HCT116 (cell line): ENCODE measurements at regions not wholly inside any gene's neighbourhood (a gene's known extent, or its start where the extent isn't known, plus 50 kb on each side); places are given as distances from the start of the nearest gene placed in this dataset.

ENCODE experiments used
- ATAC-seq: fragments of 200-7000 bp; cut with Tn5 transposase; 2 replicates; pipeline ENCODE4 v1.9.1; 2020; ENCODE audit warnings: mild to moderate bottlenecking, moderate library complexity
- BruUV-seq: library from RNA; stranded (reverse); fragments of 400-500 nt; replicated peaks from 2 replicates; lab custom pipeline; 2021; lab: Mats Ljungman, UMichigan
- CTCF ChIA-PET: fragments of 300-600 bp; sonication (Branson Sonifier 250); formaldehyde crosslinking; loops from one replicate; lab custom pipeline; 2021; ENCODE audit warnings: antibody characterized with exemption; lab: Charles Lee
- POLR2A ChIA-PET: fragments of 300-600, 350-600 bp; sonication (Branson Sonifier 250); formaldehyde crosslinking; loops from one replicate; lab custom pipeline; 2021; ENCODE audit warnings: antibody characterized with exemption; lab: Charles Lee
- RAD21 ChIA-PET, 2 experiments: fragments of 300-600 bp; sonication (Branson Sonifier 250); formaldehyde crosslinking; loops; one replicate each; lab custom pipeline; 2023; ENCODE audit warnings: low total read pairs in 2 of 2; ENCODE audit not compliant: uncharacterized antibody in 2 of 2, unreplicated experiment in 2 of 2, low non-redundant PET in 1 of 2; lab: Charles Lee
- DNase-seq: peaks from one replicate; pipeline ENCODE4 v3.0.0-alpha.2; 2010; ENCODE audit warnings: low read depth, low spot score
- H2AFZ ChIP-seq: fragments of 200-600 bp; shearing (Covaris generic), sonication (generic); 2 replicates; pipeline ENCODE4 v1.6.1; 2017; ENCODE audit warnings: low read depth, mixed run types, mixed read lengths, antibody characterized with exemption, low read length; ENCODE audit not compliant: poor library complexity, severe bottlenecking
- H3K27ac ChIP-seq: 2 replicates; pipeline ENCODE4 v1.5.1; 2012; ENCODE audit warnings: low read depth, low read length
- H3K27me3 ChIP-seq: fragments of 200-600 bp; sonication (generic); 2 replicates; pipeline ENCODE4 v1.6.1; 2016; ENCODE audit warnings: mixed run types, low read length, mixed read lengths; ENCODE audit not compliant: insufficient read depth
- H3K36me3 ChIP-seq, 2 experiments: fragments of 200-500 bp in 1 of 2; fragments of 200-600 bp in 1 of 2; sonication (Bioruptor generic) in 1 of 2; sonication (generic) in 1 of 2; 2 replicates each; pipeline versions ENCODE4 v1.5.1 to v1.6.1; 2014 to 2016; ENCODE audit warnings: low read length in 2 of 2, inconsistent platforms in 1 of 2, mixed read lengths in 1 of 2, mixed run types in 1 of 2; ENCODE audit not compliant: insufficient read depth in 2 of 2, control insufficient read depth in 1 of 2
- H3K4me1 ChIP-seq, 2 experiments: fragments of 200-600 bp in 1 of 2; sonication (generic) in 1 of 2; 2 replicates each; pipeline versions ENCODE4 v1.5.1 to v1.6.1; 2012 to 2017; ENCODE audit warnings: low read length in 2 of 2, inconsistent platforms in 1 of 2, mild to moderate bottlenecking in 1 of 2, mixed read lengths in 1 of 2, mixed run types in 1 of 2, moderate library complexity in 1 of 2; ENCODE audit not compliant: insufficient read depth in 2 of 2, control insufficient read depth in 1 of 2
- H3K4me2 ChIP-seq: fragments of 200-600 bp; sonication (generic); 2 replicates; pipeline ENCODE4 v1.6.1; 2017; ENCODE audit warnings: mixed run types, low read length, mixed read lengths
- H3K4me3 ChIP-seq, 2 experiments: fragments of 200-600 bp in 1 of 2; sonication (generic) in 1 of 2; replicated peaks in 1 of 2; 2 replicates each; pipeline ENCODE4 v1.5.1; 2011 to 2016; ENCODE audit warnings: low read length in 2 of 2, control low read depth in 1 of 2, low read depth in 1 of 2, mild to moderate bottlenecking in 1 of 2, mixed read lengths in 1 of 2, mixed run types in 1 of 2
- H3K79me2 ChIP-seq: fragments of 200-600 bp; sonication (generic); 2 replicates; pipeline ENCODE4 v1.6.1; 2017; ENCODE audit warnings: mild to moderate bottlenecking, mixed run types, low read length, moderate library complexity, mixed read lengths; ENCODE audit not compliant: insufficient read depth
- H3K9ac ChIP-seq: fragments of 200-600 bp; sonication (generic); 2 replicates; pipeline ENCODE4 v1.6.1; 2016; ENCODE audit warnings: low read length, mixed read lengths
- H3K9me2 ChIP-seq: fragments of 200-600 bp; sonication (generic), shearing (Covaris generic); 2 replicates; pipeline ENCODE4 v1.6.1; 2017; ENCODE audit warnings: mixed run types, mild to moderate bottlenecking, moderate library complexity; ENCODE audit not compliant: insufficient read depth
- H3K9me3 ChIP-seq, 2 experiments: fragments of 200-500 bp in 1 of 2; fragments of 200-600 bp in 1 of 2; sonication (Bioruptor generic) in 1 of 2; sonication (generic) in 1 of 2; 2 replicates each; pipeline ENCODE4 v1.6.1; 2014 to 2017; ENCODE audit warnings: low read length in 2 of 2, mixed read lengths in 2 of 2, inconsistent platforms in 1 of 2, low read depth in 1 of 2, mild to moderate bottlenecking in 1 of 2, mixed run types in 1 of 2, moderate library complexity in 1 of 2; ENCODE audit not compliant: control insufficient read depth in 1 of 2, insufficient read depth in 1 of 2
- H4K20me1 ChIP-seq: fragments of 200-600 bp; sonication (generic), shearing (Covaris generic); 2 replicates; pipeline ENCODE4 v1.6.1; 2017; ENCODE audit warnings: mixed run types, mild to moderate bottlenecking, moderate library complexity; ENCODE audit not compliant: insufficient read depth
- ATF3 ChIP-seq: IDR thresholded peaks from 2 replicates; pipeline ENCODE4 v1.6.1; 2012
- CEBPB ChIP-seq: IDR thresholded peaks from 2 replicates; pipeline ENCODE4 v1.6.1; 2012; ENCODE audit warnings: low read depth
- EZH2 ChIP-seq: fragments of 200-600 bp; sonication (generic); IDR thresholded peaks from 2 replicates; pipeline ENCODE4 v1.6.1; 2017; ENCODE audit warnings: antibody characterized with exemption, mixed run types
- EZH2phosphoT487 ChIP-seq: fragments of 200-600 bp; IDR thresholded peaks from 2 replicates; pipeline ENCODE4 v1.6.1; 2018; ENCODE audit warnings: antibody characterized with exemption, borderline replicate concordance
- FOSL1 ChIP-seq: IDR thresholded peaks from 2 replicates; pipeline ENCODE4 v1.6.1; 2012; ENCODE audit warnings: low read depth
- MAX ChIP-seq: IDR thresholded peaks from 2 replicates; pipeline ENCODE4 v1.6.1; 2012
- POLR2AphosphoS5 ChIP-seq: IDR thresholded peaks from 2 replicates; pipeline ENCODE4 v1.6.1; 2011; ENCODE audit warnings: mild to moderate bottlenecking, low read depth, low read length, moderate library complexity
- RAD21 ChIP-seq: IDR thresholded peaks from 2 replicates; pipeline ENCODE4 v1.6.1; 2012; ENCODE audit warnings: low read depth, mild to moderate bottlenecking
- TCF7L2 ChIP-seq: IDR thresholded peaks from 2 replicates; pipeline ENCODE4 v1.7.0; 2011; ENCODE audit warnings: borderline replicate concordance, inconsistent platforms; ENCODE audit not compliant: insufficient read depth, insufficient read length; ENCODE audit errors: extremely low read depth
- YY1 ChIP-seq: IDR thresholded peaks from 2 replicates; pipeline ENCODE4 v1.6.1; 2011; ENCODE audit warnings: low read length, low read depth, moderate library complexity, mild to moderate bottlenecking; ENCODE audit not compliant: insufficient replicate concordance; ENCODE audit errors: extremely low read depth
- ZNF274 ChIP-seq: fragments of 200-500 bp; sonication (Bioruptor generic); IDR thresholded peaks from 2 replicates; pipeline ENCODE4 v1.6.1; 2014; ENCODE audit warnings: mild to moderate bottlenecking, low read depth, low read length, inconsistent platforms
- intact Hi-C: fragments of 100-400 bp; cut with micrococcal nuclease; formaldehyde crosslinking; loops from 2 replicates; pipeline ENCODE4 v1.10.0; 2022

- no peaks in the 10 kb centered on the region for H4K20me1 ChIP-seq
- TF ChIP-seq MAX (no peak), ATF3 (no peak), EZH2phosphoT487 (no peak), EZH2 (no peak)
- TF ChIP-seq, all 23 proteins: peak for 0
- no peak overlapping the region for H3K4me3 ChIP-seq
- RAD21 ChIA-PET = no interaction called here
- H3K27me3 ChIP-seq = no peaks in the 10 kb centered on the region
- H3K9me3 ChIP-seq = no peaks in the 10 kb centered on the region
- ATAC-seq (no peak), DNase-seq (no peak)
- no peak overlapping the region for H3K27ac ChIP-seq
- H2AFZ ChIP-seq = no peak overlapping the region
- H3K4me2 ChIP-seq = no peak overlapping the region
- no peaks in the 10 kb centered on the region for H3K36me3 ChIP-seq
- POLR2A ChIA-PET = no interaction called here
- no peaks in the 10 kb centered on the region for H3K4me1 ChIP-seq
- H3K79me2 ChIP-seq = no peaks in the 10 kb centered on the region
- H3K9ac ChIP-seq = no peak overlapping the region
- no peaks in the 10 kb centered on the region for H3K9me2 ChIP-seq
- intact Hi-C loops = no loop called here
- no TSS peak for BruUV-seq
- CTCF ChIA-PET = no interaction called here
These were observed 426.1 kb upstream of the FANCL start for GRCh38 chr2:58667137-58667774.

DNA sequence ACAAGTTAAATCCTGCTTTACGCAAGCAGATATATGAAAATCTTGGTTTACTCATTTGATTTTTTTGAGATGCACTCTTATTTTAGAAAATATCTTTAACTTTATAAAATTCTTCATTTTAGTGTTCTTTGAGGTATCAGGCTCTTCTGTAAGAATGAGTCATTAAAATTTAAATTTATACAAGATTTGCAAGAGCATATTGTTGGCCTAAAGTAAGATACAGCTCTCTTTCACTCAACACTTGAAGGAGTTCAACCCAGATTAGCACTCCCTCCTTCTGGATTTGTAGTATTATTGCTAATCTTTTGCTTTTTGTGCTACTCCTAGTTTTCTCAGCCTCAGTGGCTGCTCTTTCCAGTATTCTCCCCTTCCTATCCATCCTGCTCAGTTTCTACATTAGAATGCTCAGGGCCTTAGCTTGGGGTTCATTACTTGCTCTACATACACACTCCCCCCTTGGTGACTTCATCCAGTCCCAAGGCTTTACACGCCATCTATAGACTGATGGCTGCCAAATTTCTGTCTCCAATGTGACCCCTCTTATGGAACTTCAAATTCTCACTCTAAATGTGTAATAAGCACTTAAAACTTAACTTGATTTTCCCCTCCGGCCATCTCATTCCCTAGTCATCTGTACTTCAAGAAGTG lies 425.3 kb upstream of the FANCL start:
- RAD21 ChIA-PET = no interaction called here
- no peak overlapping the region for H2AFZ ChIP-seq
- no peaks in the 10 kb centered on the region for H3K4me1 ChIP-seq
- no peak overlapping the region for H3K4me3 ChIP-seq
- H3K9me3 ChIP-seq = no peaks in the 10 kb centered on the region
- no peak overlapping the region for H3K9ac ChIP-seq
- intact Hi-C loops = no loop called here
- H3K4me2 ChIP-seq = no peak overlapping the region
- H3K36me3 ChIP-seq = no peaks in the 10 kb centered on the region
- H3K27me3 ChIP-seq = no peaks in the 10 kb centered on the region
- no peak overlapping the region for H3K27ac ChIP-seq
- TF ChIP-seq RAD21 = no peak
- TF ChIP-seq TCF7L2 = no peak
- TF ChIP-seq FOSL1 = no peak
- TF ChIP-seq ATF3 = no peak
- TF ChIP-seq EZH2 = no peak
- no peak for TF ChIP-seq POLR2AphosphoS5
- no peak for TF ChIP-seq ZNF274
- no peak for TF ChIP-seq YY1
- TF ChIP-seq EZH2phosphoT487 = no peak
- no peak for TF ChIP-seq CEBPB
- POLR2A ChIA-PET = no interaction called here
- no TSS peak for BruUV-seq
- no peaks in the 10 kb centered on the region for H4K20me1 ChIP-seq
- CTCF ChIA-PET = no interaction called here
- no peak for ATAC-seq
- DNase-seq = no peak
- H3K9me2 ChIP-seq = no peaks in the 10 kb centered on the region
- H3K79me2 ChIP-seq = no peaks in the 10 kb centered on the region
